WI38 (cell line): ENCODE measurements at regions not wholly inside any gene's neighbourhood (a gene's known extent, or its start where the extent isn't known, plus 50 kb on each side); places are given as distances from the start of the nearest gene placed in this dataset.

Source experiments
- H3K4me3 ChIP-seq: 2 replicates; pipeline ENCODE4 v1.5.1; 2011; ENCODE audit warnings: low read depth, mild to moderate bottlenecking, control low read depth, low read length
- TF ChIP-seq, protein P1 (sequence below): IDR thresholded peaks from 2 replicates; pipeline ENCODE4 v1.5.1; 2012; ENCODE audit warnings: low read depth, mild to moderate bottlenecking, control low read depth, low read length

DNA sequence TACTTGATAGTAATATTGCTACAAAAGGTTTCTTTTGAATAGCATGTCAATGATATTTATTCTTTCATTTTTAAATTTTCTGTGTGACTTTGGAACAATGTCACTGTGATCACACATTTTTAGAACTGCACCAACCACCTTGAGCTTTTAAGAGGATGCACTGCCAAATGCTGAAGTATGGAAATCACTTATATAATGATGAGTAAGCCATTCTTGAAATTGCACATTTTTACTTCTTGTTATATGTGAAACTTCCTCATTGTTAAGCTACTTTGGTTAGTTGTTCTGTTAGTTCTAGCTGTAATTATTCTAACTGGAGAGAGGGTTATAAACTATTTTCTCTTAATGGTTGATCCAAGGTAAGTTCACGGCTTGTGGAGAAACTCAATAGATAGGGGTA lies 547.5 kb downstream of the ZIC1 start:
- TF ChIP-seq, protein P1, sequence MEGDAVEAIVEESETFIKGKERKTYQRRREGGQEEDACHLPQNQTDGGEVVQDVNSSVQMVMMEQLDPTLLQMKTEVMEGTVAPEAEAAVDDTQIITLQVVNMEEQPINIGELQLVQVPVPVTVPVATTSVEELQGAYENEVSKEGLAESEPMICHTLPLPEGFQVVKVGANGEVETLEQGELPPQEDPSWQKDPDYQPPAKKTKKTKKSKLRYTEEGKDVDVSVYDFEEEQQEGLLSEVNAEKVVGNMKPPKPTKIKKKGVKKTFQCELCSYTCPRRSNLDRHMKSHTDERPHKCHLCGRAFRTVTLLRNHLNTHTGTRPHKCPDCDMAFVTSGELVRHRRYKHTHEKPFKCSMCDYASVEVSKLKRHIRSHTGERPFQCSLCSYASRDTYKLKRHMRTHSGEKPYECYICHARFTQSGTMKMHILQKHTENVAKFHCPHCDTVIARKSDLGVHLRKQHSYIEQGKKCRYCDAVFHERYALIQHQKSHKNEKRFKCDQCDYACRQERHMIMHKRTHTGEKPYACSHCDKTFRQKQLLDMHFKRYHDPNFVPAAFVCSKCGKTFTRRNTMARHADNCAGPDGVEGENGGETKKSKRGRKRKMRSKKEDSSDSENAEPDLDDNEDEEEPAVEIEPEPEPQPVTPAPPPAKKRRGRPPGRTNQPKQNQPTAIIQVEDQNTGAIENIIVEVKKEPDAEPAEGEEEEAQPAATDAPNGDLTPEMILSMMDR = no peak
- H3K4me3 ChIP-seq = no peak overlapping the region

DNA sequence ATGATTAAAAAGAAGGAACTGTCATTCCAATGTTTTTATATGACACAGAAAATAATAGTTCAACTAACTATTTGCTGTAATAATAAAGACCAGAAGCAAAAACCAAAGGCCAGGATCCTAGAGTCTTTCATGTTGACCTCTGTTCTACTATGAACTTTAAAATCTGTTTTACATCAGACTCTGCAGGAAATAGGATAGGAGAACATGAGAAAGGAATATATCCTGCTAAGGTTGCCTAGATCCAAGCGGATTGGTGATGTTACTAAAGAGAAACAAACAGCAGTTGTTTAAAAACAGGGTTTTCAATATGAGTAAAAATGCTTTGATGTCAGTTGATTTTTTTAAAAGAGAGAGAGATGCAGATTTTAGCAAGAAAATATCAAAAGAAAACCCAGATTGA lies 549.6 kb downstream of the ZIC1 start:
- no peak overlapping the region for H3K4me3 ChIP-seq
- TF ChIP-seq, protein P1 = no peak

DNA sequence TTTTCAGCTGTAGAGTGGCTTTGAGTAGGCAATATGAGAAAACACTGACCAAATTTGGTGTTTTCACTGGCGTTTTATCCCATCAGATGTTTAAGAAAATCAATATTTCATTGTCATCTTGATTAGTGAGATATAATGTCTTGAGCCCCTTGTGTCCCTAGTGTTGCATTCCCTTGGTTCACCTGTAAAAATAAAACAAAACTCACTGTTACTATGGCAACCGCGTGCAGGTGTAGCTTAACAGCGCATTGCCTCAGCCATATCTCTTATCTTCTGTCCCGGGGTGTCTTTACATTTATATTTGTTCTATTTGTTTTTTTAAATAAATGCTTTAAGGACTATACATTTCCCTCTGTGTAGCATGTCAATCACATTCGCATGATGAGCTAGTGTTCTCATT lies 551.6 kb downstream of the ZIC1 start:
- TF ChIP-seq, protein P1 = no peak
- no peak overlapping the region for H3K4me3 ChIP-seq

DNA sequence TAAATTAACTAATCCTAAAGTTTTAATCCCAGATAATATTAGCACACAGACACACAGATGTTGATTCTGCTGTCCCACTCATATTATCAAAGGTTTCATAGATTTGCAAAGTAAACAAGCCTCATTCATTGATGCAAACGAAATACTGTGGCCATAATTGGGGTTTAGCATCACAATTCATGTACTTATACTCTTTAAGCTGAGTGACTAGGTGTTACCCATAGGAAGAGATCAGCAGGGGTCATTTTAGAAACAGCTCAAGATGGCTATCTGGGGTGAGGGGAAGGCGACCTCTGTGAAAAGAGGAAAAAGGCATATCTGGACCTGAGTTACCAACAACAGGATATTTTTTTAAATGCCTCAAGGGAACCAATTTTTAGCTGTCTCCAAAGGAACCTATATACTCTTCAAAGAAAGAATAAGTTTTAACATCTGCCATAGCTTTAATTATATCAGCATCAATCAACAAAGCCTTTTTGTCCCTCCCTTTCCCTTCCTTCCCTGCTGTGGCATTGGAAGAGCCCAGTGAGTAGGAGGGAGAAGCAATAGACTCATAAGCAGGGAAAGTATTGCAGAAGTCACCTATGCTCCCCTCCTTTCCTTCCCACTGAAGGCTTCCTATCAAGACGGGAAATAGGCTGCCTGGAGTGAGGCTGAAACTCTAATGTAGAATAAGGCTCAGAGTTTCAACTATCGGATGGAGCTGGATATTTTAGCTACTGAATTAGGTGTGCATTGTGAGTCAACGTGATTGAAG lies 553.4 kb downstream of the ZIC1 start:
- TF ChIP-seq, protein P1 = no peak
- no peak overlapping the region for H3K4me3 ChIP-seq

DNA sequence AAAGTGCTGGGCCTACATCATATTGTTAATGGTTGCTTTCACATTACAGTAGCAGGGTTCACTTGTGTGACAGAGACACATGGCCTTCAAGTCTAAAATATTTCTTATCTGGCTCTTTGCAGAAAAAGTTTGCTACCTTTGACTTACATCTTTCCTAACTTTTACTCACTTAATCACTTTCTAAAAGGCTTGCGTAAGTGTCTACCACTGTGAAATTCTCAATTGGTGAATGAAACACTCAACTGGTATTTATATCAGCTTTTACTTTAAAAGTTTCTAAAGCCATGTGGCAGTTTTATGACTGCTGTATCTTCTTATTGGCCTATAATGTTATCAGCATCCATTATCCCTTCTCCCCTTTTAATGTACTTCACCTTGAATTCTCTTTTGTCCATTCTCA lies 554.5 kb downstream of the ZIC1 start:
- TF ChIP-seq, protein P1 = no peak

DNA sequence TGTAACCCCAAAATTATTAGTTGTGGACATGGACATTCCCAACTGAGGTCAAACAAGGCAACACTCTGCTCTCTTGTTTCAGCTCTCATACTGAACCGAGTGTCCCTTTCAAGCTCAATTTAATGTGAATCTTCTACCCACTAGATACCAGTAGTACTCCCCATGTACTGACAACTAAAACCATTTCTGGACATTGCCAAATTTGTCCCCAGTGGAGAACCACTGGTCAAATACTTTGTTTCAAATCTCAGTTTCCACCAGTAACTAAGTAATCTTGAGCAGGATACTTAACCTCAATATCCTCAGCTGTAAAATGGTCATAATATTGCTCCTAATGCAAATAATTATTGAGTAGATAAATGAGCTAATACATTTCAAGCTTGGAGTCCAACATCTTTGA lies 566.0 kb downstream of the ZIC1 start:
- H3K4me3 ChIP-seq = no peak overlapping the region
- TF ChIP-seq, protein P1 = no peak

More for the DNA sequence above, 554.5 kb downstream of the ZIC1 start:
- no peak overlapping the region for H3K4me3 ChIP-seq

DNA sequence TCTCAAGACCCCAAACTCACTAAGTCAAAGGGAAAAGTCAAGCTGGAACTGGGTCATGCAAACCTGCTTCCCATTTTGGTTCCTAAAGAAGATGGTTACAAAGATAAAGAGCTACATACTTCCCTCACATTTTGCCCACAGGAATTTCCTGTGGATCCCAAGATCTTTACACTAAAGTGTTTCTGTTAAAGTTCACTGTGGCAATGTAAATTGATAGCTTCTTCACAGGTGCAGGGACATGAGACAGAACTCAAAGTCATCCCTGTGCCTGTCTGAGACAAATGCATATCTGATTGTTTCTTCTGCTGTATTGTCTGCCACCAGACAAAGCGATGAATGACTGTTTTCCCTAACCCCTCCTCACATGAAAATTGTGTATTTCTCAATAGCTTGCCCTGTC lies 567.8 kb downstream of the ZIC1 start:
- no peak overlapping the region for H3K4me3 ChIP-seq
- TF ChIP-seq, protein P1 = no peak
